Left hindlimb (tissue), 1 donor: ENCODE measurements at regions not wholly inside any gene's neighbourhood (a gene's known extent, or its start where the extent isn't known, plus 50 kb on each side); places are given as distances from the start of the nearest gene placed in this dataset.
"Not testable (repeated sequence)": the region's sequence is repeated elsewhere in the genome, so short reads cannot be mapped to it uniquely, and the experiment has no call there.

Experiments
- DNase-seq: peaks from one replicate; pipeline ENCODE4 v3.0.0-alpha.2; 2018

DNA sequence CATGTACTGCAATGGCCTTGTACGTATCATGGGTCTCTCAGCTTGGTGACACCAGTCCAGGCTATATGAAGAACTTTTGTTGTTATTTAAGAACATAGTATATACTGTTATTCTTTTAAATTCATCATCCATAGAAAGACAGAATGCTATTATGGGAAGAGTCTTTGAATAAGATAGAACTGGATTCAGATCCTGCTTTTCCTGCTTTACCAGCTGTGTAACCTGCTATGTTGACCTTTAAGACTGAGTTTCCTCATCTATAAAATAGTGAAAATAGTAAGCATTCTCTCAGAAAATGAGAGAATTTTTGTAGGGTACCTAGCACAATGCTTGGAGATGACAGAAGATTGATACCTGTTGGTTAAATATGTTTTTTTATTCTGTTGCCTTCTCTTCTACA, 204.1 kb upstream of the TBL1XR1 start:
- no peak for DNase-seq

GRCh38 chr3:177402533-177402932, 205.3 kb upstream of the TBL1XR1 start:
- DNase-seq: no peak

- no peak for DNase-seq
Observed at GRCh38 chr3:177405191-177405672, 207.9 kb upstream of the TBL1XR1 start.

DNA sequence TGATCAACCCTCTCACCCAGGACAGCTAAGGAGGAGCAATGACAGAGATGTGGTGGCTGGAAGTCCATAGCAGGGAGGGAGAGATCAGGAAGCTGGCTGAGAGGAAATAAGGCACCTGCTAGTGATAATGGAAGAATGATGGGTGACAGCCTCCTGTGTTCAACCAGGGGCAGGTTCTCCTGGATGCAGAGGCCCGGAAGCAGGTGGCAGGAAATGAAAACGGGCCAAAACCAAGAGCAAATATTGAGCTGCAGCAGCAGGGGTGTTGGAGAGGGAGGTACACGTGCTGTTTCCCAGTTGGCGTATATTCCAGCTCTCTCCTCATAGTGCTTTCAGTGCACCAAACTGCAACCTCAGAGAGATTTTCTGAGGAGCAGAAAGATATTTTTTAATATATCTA, 213.4 kb upstream of the TBL1XR1 start:
- DNase-seq: no peak

DNA sequence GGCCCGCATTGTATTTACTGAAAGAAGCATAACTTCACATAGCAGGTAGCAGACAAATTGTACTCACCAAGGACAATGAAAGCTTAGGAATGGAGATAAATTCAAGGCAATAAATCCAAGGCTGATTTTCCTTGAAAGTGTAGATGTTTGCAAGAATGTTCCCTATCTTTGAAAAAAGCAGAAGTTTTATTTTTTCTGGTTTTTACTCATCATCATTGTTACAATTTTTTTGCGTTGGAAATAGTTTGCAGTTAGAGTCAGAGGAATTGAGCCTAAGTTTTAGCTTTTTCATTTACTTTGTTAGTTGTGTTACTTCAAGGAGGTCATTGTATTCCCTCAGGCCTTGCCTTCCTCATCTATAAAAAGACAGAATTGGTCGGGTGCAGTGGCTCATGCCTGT, 213.9 kb upstream of the TBL1XR1 start:
- no peak for DNase-seq

GRCh38 chr3:177412677-177413170, 215.4 kb upstream of the TBL1XR1 start:
- not testable (repeated sequence) for DNase-seq

GRCh38 chr3:177414093-177414492, 216.8 kb upstream of the TBL1XR1 start:
- DNase-seq: no peak

GRCh38 chr3:177418787-177419186, 221.5 kb upstream of the TBL1XR1 start:
- no peak for DNase-seq

GRCh38 chr3:177419904-177420601, 222.8 kb upstream of the TBL1XR1 start:
- DNase-seq: peak; percentile 56

DNA sequence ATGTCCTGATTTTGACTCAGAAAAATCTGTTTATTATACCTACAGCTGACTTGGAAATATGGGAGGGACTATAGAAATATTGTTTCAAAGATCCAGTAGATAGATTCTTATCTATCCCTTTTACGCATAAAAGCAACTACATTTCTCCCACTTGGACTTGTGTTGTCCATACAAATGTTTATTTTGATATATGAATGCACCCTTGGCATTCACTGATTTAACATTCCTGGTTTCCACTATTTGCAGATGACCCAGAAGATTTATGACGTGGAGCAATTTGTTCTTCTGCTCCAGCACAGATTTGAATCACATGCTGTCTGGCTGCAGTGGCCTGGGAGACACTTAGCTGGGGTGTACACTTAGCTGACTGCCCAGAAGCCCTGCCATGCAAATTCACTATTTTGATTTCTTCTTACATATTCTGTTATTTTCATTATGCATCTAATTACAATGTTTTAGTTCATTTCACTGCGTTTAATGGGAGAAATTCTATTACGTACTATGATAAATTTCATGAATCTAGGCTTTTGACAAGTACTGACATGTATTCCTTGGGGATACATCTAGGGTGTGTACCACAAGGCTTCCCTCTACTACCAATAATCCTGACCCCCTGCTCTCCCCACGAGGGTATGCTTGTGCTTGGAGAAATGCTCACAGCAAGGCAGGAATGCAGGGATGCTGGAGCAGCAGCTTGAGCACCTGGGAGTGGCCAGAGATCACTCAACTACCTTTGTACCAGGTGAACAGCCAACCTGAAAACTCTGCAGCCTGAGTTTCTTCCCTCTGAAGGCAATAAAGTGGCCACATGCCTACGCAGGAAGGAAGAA, 223.6 kb upstream of the TBL1XR1 start:
- no peak for DNase-seq

DNA sequence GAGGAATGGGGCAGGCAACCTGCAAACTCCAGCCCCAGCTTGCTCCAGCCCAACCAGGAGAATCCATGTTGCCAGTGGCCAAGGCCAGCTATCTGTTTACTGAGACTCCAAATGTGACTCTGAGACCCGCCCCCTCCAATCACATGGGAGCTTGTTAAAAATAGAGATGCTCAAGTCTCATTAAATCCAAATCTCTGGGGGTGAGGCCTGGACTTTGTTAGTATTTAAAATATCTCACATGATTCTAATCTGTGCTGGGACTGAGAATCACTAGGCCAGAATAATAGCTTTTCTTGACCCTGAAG, 224.2 kb upstream of the TBL1XR1 start:
- DNase-seq: no peak

- DNase-seq: no peak
Observed at GRCh38 chr3:177424521-177424920, 227.2 kb upstream of the TBL1XR1 start.

DNA sequence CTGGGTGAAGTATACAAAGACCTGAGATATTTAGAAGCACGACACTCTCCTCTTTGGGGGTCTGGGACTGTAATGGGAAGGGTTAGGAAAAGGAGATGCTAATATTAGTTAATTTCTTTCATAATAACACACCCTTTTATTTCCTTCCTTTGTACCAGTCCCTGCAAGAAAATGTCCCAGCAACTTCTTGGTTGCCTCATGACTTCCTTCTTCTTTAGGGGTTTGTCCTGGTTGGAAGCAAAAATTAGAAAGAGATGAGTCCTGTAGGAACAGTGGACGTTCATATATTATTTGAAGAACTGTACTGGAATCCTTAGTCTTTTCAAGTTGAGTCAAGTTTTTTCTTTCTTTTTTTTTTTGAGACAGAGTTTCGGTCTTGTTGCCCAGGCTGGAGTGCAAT, 227.8 kb upstream of the TBL1XR1 start:
- no peak for DNase-seq

DNA sequence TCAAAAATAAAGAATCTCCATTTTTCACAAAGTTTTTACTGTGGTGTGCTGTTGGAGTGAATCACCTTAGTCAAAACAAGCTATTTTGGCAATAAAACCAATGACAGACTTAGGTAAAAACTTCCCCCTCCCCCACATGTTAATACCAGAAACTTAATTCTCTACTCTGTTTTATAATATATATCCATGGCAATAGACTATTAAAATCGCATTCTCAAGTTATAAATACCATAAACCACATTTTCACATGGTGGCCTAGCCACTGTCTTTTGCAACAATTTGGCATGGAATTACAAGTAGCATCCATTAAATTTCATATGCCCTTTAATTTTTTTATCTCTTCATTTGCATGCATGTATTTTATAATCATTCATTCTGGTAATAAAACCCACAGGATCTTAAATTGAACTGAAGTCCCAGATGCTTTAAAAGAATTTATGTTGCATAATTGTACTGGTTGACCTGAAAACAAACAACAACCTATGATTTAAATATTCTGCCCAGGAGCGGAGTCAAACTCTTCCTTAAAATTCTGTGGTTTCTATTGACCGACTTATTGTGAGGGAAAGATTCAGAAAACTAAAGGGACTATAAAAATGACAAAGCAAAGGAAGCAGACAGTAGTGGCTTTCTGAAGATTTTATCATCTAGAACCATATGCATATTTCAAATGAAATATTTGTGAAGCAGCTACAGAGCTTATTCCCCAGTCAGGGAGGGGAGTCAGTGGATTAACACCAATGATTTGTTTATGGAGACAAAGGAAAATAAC, 229.0 kb upstream of the TBL1XR1 start:
- DNase-seq: no peak

DNA sequence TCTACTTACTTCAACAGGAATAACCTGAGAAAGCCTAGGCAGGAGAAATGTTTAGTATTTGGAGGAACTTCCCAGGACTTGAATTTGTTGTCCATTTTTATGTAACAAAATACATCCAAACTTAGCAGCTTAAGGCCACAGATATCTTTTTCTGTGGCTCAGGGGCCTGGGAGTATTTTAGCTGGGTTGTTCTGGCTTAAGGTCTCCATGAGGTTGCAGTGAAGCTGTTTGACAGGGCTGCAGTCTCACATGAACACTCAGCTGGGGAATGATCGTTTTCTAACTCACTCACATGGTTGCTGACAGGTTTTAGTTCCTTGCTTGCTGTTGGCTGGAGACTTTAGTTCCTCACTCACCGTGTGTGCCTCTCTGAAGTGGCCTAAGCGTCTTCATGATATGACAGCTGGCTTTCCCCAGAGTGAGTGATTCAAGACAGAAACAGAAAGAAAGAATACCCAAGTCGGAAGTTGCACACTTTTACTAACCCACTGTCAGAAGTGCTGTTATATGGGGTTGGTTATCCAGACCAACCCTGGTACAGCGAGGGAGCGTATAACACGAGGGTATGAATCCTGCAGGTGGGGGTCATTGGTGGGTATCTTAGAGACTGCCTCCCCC, 229.7 kb upstream of the TBL1XR1 start:
- DNase-seq: no peak

DNA sequence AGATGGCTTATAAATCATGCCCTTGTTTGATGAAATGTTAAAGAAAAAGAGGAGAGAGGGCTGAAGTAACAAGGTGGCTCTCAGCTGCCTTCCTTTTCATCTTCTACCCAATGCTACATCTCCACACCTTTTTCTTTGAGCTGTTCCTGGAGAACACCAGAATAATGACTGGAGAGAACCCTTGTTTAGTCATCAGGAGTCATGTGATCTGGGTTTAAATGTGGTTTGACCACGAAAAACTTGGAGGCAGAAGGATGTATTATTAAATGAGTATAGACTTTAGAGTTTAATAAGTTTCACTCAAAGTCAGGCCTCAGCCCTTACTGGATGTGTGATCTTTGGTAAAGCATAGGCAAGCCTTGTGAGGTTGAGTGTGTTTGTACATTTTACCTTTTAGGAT, 230.3 kb upstream of the TBL1XR1 start:
- DNase-seq: no peak

DNA sequence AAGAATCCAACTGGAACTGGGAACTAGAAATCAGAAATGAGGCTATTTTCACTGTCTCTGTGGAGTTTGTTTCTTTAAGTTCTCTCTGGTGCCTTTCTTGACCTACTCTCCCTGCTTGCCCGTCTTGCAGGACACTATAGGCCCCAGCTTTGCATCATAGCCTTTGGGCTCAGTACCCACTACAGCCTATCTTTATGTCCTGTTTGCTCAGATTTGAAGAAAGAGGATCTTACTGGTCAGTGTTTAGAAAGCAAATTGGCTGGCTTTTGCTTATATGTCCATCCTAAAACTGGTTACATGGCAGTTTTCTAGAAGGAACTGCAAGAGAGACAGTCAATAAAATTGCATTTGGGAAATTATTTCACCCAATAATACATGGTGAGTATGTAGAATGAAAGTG, 231.8 kb upstream of the TBL1XR1 start:
- no peak for DNase-seq

DNA sequence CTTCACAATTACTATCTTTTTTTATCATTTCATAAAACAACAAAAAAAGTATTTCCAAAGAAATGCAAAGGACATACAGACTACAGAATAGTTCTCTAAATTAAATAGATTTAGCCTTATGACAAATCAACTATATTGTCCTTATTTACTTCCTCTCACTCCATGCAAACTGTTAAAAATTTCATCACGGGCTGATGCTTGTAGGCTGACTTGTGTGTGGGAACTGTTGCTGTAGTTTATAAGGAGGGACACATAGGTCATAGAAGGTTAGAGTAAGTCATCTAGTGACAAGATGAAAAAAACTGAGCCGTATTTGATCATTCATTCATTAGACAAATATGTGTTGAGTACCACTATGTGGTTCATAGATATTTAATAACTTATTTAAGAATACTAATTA, 232.5 kb upstream of the TBL1XR1 start:
- DNase-seq: no peak

- no peak for DNase-seq
Observed at GRCh38 chr3:177430653-177431052, 233.4 kb upstream of the TBL1XR1 start.

DNA sequence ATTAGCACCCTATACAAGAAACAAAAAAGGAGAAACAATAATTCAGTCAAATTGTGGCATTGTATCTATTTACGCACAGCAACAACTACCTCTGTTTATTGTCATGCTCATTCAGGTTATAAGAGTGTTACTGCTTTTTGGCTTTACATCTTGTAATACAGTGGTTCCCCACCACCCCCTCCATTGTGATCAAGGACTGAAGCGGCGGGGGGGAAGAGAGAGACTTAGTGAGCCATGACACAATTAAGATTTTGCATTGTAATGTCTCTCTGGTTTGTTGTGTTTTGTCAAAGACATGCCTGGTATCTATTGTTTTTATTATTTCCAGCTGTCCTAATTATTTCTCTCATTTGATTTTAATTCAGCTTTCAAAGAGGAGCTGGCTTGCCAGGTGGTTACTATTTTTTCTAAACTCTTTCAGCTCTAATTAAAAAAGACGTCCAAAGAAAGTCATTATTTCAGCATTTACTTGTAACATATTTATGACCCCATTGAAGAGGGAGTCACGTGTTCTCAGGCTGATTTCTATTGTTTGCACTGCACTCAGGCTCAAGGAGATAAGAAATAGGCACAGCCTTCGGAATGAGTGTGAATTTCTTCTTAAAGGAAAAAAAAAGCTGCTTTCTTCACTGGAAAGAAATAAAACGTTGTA, 234.4 kb upstream of the TBL1XR1 start:
- DNase-seq: no peak

GRCh38 chr3:177435301-177435700, 238.0 kb upstream of the TBL1XR1 start:
- DNase-seq: no peak

- no peak for DNase-seq
Observed at GRCh38 chr3:177437513-177438337, 240.4 kb upstream of the TBL1XR1 start.
